Mammary epithelial cell (primary cell): ENCODE measurements at regions not wholly inside any gene's neighbourhood (a gene's known extent, or its start where the extent isn't known, plus 50 kb on each side); places are given as distances from the start of the nearest gene placed in this dataset.

Experiments
- CTCF ChIP-seq, 2 donors: IDR thresholded peaks in 1 of 2; conservative IDR thresholded peaks in 1 of 2; 2 replicates each; pipeline ENCODE4 v1.5.1; 2011 to 2012; ENCODE audit warnings: inconsistent platforms in 2 of 2, low read length in 2 of 2, mild to moderate bottlenecking in 2 of 2, control low read depth in 1 of 2, low read depth in 1 of 2; ENCODE audit not compliant: insufficient read depth in 1 of 2; ENCODE audit errors: extremely low read depth in 1 of 2
- EZH2 ChIP-seq: IDR thresholded peaks from 2 replicates; pipeline ENCODE4 v1.6.1; 2012; ENCODE audit warnings: low read length, inconsistent platforms, borderline replicate concordance

DNA sequence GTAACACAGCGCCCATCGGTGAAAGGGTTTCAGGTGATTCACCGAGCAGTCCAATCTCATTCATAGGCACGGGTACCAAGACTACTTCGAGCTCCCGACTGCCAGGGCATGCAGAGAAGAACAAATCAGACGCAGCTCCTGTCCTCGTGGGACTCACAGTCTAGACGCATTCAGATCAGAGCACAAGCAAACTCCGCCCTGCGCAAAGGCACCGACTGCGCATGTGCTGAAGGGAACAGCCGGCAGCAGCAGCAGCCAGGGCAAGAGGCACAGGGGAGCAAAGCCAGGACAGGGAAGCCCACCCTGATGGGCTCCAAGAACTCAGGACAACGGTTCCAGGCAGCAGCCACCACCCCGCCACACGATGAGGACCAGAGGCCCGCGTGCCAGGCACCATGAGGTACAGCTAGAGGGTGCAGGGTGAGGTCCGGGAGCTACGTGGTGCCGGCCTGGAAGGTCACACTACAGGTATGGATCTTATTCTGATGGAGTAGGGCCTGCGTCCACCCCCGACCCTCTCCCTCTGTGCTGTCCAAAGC is 315.7 kb downstream of the FOXL1 start:
- TF ChIP-seq EZH2 = no peak
- TF ChIP-seq CTCF (conservative IDR thresholded peaks at IDR 0.05 in 1 of 2, IDR thresholded peaks at IDR 0.05 in 1 of 2; ENCODE audit: extremely low read depth in 1 of 2, insufficient read depth in 1 of 2, low read depth in 1 of 2, low read length in 2 of 2) = no peak
